Neural progenitor cell (in vitro differentiated cells): ENCODE measurements at regions not wholly inside any gene's neighbourhood (a gene's known extent, or its start where the extent isn't known, plus 50 kb on each side); places are given as distances from the start of the nearest gene placed in this dataset.

Experiments used
- DNase-seq: peaks from one replicate; pipeline ENCODE4 v3.0.0-alpha.2; 2016; ENCODE audit warnings: low spot score
- H2AFZ ChIP-seq: fragments of 200-600 bp; sonication (generic); replicated peaks from 2 replicates; pipeline ENCODE4 v1.6.1; 2016; ENCODE audit warnings: antibody characterized with exemption
- H3F3A ChIP-seq: fragments of 200-600 bp; sonication (generic); 2 replicates; pipeline ENCODE4 v1.6.1; 2016; ENCODE audit warnings: antibody characterized with exemption, low read depth
- H3K27ac ChIP-seq: fragments of 200-600 bp; sonication (generic); 2 replicates; pipeline ENCODE4 v1.5.1; 2016; ENCODE audit warnings: mild to moderate bottlenecking
- H3K27me3 ChIP-seq: fragments of 200-600 bp; sonication (generic); 2 replicates; pipeline ENCODE4 v1.6.1; 2016; ENCODE audit warnings: mild to moderate bottlenecking, moderate library complexity
- H3K36me3 ChIP-seq: fragments of 200-600 bp; sonication (generic); 2 replicates; pipeline ENCODE4 v1.5.1; 2016
- H3K4me1 ChIP-seq: fragments of 200-600 bp; sonication (generic); 2 replicates; pipeline ENCODE4 v1.6.1; 2016; ENCODE audit warnings: mixed run types
- H3K4me2 ChIP-seq: fragments of 200-600 bp; sonication (generic); 2 replicates; pipeline ENCODE4 v1.6.1; 2016
- H3K4me3 ChIP-seq: fragments of 200-600 bp; sonication (generic); 2 replicates; pipeline ENCODE4 v1.5.1; 2016
- H3K79me2 ChIP-seq: fragments of 200-600 bp; sonication (generic); 2 replicates; pipeline ENCODE4 v1.6.1; 2016; ENCODE audit warnings: low read depth
- H3K9ac ChIP-seq: fragments of 200-600 bp; sonication (generic); 2 replicates; pipeline ENCODE4 v1.6.1; 2016
- H3K9me3 ChIP-seq: fragments of 200-600 bp; sonication (generic); 2 replicates; pipeline ENCODE4 v1.5.1; 2016; ENCODE audit warnings: low read depth
- H4K20me1 ChIP-seq: fragments of 200-600 bp; sonication (generic); 2 replicates; pipeline ENCODE4 v1.6.1; 2016; ENCODE audit warnings: low read depth
- H3K27ac Mint-ChIP-seq: 3 replicates; pipeline ENCODE4 v1.8.0; 2021; ENCODE audit warnings: mixed read lengths
- H3K27me3 Mint-ChIP-seq: 2 replicates; pipeline ENCODE4 v1.8.0; 2022; ENCODE audit warnings: low read depth, mild to moderate bottlenecking, inconsistent platforms, moderate library complexity, mixed read lengths; ENCODE audit not compliant: insufficient read depth
- H3K36me3 Mint-ChIP-seq: 3 replicates; pipeline ENCODE4 v1.8.0; 2021; ENCODE audit warnings: mixed read lengths
- H3K4me1 Mint-ChIP-seq: 3 replicates; pipeline ENCODE4 v1.8.0; 2021; ENCODE audit warnings: mixed read lengths
- H3K4me3 Mint-ChIP-seq: 3 replicates; pipeline ENCODE4 v1.8.0; 2021; ENCODE audit warnings: mild to moderate bottlenecking, moderate library complexity, mixed read lengths
- H3K9me3 Mint-ChIP-seq: 3 replicates; pipeline ENCODE4 v1.8.0; 2020; ENCODE audit warnings: mixed read lengths
- EZH2 ChIP-seq: fragments of 200-600 bp; sonication (generic); IDR thresholded peaks from 2 replicates; pipeline ENCODE4 v1.6.1; 2017; ENCODE audit warnings: antibody characterized with exemption, mild to moderate bottlenecking, moderate library complexity
- EZH2phosphoT487 ChIP-seq: fragments of 200-600 bp; sonication (generic); IDR thresholded peaks from 2 replicates; pipeline ENCODE4 v1.6.1; 2017; ENCODE audit warnings: antibody characterized with exemption
- TF ChIP-seq, protein P1 (sequence below): fragments of 200-600 bp; sonication (generic); IDR thresholded peaks from 2 replicates; pipeline ENCODE4 v1.5.1; 2017; ENCODE audit warnings: antibody characterized with exemption, mild to moderate bottlenecking

DNA sequence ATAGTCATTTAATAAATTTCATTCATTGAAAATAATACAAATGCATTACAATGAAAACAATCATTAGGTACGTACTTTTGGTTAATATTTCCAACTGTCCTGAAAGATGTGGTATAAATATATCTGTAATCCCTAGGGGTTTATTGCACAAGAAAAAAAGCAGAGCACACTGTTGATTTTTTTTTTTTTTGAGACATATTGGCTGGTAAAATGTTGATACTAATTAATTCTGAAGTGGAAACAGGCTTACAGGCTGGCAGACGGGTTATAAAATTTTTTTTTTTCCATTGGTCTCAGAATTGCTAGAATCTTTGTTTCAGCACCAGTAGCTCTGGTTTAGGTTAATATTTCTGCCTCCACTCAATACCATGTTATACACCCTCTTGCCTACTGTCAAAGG is 193.6 kb downstream of the MAP2K6 start:
- Histone ChIP-seq H3K27ac (no peak overlapping the region), H3K79me2 (no peaks in the 10 kb centered on the region), H3K4me2 (no peak overlapping the region), H3K9ac (no peak overlapping the region), H3K27me3 (no peaks in the 10 kb centered on the region), H3K4me3 (no peak overlapping the region), H3F3A (no peaks in the 10 kb centered on the region), H3K36me3 (no peaks in the 10 kb centered on the region), H2AFZ (no peak overlapping the region), H3K9me3 (no peaks in the 10 kb centered on the region), H4K20me1 (no peaks in the 10 kb centered on the region), H3K4me1 (peaks cover 7% of the 10 kb centered on the region)
- Mint-ChIP-seq H3K27me3 (peaks cover 3% of the 10 kb centered on the region), H3K4me1 (peaks cover 9% of the 10 kb centered on the region), H3K9me3 (peaks cover 5% of the 10 kb centered on the region), H3K4me3 (no peak overlapping the region), H3K36me3 (no peaks in the 10 kb centered on the region), H3K27ac (no peak overlapping the region)
- TF ChIP-seq EZH2phosphoT487 (no peak), EZH2 (no peak)
- TF ChIP-seq, protein P1, sequence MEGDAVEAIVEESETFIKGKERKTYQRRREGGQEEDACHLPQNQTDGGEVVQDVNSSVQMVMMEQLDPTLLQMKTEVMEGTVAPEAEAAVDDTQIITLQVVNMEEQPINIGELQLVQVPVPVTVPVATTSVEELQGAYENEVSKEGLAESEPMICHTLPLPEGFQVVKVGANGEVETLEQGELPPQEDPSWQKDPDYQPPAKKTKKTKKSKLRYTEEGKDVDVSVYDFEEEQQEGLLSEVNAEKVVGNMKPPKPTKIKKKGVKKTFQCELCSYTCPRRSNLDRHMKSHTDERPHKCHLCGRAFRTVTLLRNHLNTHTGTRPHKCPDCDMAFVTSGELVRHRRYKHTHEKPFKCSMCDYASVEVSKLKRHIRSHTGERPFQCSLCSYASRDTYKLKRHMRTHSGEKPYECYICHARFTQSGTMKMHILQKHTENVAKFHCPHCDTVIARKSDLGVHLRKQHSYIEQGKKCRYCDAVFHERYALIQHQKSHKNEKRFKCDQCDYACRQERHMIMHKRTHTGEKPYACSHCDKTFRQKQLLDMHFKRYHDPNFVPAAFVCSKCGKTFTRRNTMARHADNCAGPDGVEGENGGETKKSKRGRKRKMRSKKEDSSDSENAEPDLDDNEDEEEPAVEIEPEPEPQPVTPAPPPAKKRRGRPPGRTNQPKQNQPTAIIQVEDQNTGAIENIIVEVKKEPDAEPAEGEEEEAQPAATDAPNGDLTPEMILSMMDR, result no peak
- DNase-seq, result no peak

DNA sequence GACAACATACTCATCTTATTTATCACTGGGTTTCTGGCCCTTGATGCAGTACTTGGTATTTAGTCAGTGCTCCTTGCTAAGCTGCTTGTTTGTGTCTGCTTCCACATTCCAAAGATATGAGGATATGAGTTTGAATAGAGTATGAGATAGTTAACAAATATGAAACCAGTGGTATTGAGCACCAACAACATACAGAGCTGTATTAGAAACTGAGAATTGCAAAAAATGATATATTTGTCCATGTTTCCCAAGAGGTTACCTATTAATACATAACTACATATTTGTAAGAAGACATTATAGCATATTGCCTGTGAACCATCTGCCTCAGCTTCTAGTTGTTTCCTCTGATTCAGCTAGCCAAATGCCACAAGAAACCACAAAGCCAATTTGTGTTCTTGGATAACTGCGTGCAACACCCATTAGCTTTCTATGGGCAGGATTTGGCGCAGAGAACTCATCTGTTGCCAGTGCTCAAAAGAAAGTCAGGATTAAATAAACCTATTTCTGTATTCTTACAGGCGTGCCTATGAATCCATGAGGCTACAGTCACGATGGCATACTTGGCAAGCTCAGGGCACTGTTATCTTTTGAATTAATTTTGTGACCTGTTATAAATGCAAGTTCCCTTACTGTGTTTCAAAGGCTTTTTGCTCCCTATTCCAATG is 194.4 kb downstream of the MAP2K6 start:
- H3K4me1 Mint-ChIP-seq, result peaks cover 9% of the 10 kb centered on the region
- H3K9me3 Mint-ChIP-seq, result peaks cover 5% of the 10 kb centered on the region

DNA sequence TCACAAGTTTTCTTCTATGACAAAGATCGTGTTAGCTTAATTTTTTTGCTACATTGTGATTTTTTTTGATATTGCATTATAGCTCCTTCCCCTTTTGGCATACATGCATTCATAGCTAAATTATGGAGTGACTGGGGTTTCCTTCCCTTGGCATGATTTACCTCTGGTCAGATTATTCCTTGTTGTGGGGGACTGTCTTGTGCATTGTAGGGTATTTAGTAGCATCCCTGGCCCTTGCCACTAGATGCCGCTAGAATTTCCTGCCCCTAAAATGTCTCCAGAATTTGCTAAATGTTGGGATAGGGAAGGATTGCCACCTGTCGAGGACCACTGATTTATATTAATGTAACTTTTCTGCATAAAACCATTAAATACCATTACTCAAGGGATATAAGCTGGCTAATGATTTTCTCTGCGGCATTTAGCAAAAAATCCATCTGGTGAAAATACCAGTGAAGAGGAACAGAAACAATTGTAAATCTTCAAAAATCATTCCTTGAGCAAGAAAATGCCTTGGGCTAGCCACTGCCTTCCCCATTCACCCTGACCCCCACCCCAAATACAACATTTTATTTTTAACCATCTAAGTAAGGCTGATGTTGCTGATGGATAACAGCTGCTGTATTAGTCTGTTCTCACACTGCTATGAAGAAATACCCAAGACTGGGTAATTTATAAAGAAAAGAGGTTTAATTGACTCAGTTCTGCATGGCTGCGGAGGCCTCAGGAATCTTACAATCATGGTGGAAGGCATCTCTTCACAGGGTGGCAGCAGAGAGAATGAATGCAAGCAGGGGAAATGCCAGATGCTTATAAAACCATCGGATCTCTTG is 195.2 kb downstream of the MAP2K6 start:
- DNase-seq, result peak; percentile 27
- Histone ChIP-seq H3K4me3 (no peak overlapping the region), H3K27me3 (no peaks in the 10 kb centered on the region), H2AFZ (peak overlapping the region; percentile 24), H3K27ac (no peak overlapping the region), H3F3A (no peaks in the 10 kb centered on the region), H3K36me3 (no peaks in the 10 kb centered on the region), H3K9ac (no peak overlapping the region), H3K4me1 (peaks cover 7% of the 10 kb centered on the region), H3K4me2 (no peak overlapping the region), H3K9me3 (no peaks in the 10 kb centered on the region), H3K79me2 (no peaks in the 10 kb centered on the region), H4K20me1 (no peaks in the 10 kb centered on the region)
- Mint-ChIP-seq H3K4me3 (no peak overlapping the region), H3K27me3 (peaks cover 3% of the 10 kb centered on the region), H3K4me1 (peaks cover 9% of the 10 kb centered on the region), H3K9me3 (peaks cover 5% of the 10 kb centered on the region), H3K27ac (no peak overlapping the region), H3K36me3 (no peaks in the 10 kb centered on the region)
- TF ChIP-seq, protein P1, result peak; percentile 67
- TF ChIP-seq EZH2phosphoT487, result no peak

More for the DNA sequence above, 194.4 kb downstream of the MAP2K6 start:
- no peaks in the 10 kb centered on the region for H3K27me3 ChIP-seq
- H3K36me3 Mint-ChIP-seq, result no peaks in the 10 kb centered on the region
- no peak overlapping the region for H2AFZ ChIP-seq
- no peaks in the 10 kb centered on the region for H3K36me3 ChIP-seq
- H3K4me1 ChIP-seq, result peaks cover 7% of the 10 kb centered on the region
- no peaks in the 10 kb centered on the region for H3K79me2 ChIP-seq
- H4K20me1 ChIP-seq, result no peaks in the 10 kb centered on the region
- H3K4me3 ChIP-seq, result no peak overlapping the region
- TF ChIP-seq, protein P1, result no peak
- TF ChIP-seq EZH2phosphoT487 (no peak), EZH2 (no peak)
- no peak overlapping the region for H3K9ac ChIP-seq
- H3K9me3 ChIP-seq, result no peaks in the 10 kb centered on the region
- no peak overlapping the region for H3K27ac ChIP-seq
- H3K4me2 ChIP-seq, result no peak overlapping the region
- no peaks in the 10 kb centered on the region for H3F3A ChIP-seq
- peaks cover 3% of the 10 kb centered on the region for H3K27me3 Mint-ChIP-seq
- no peak for DNase-seq
- H3K27ac Mint-ChIP-seq, result no peak overlapping the region
- H3K4me3 Mint-ChIP-seq, result no peak overlapping the region
